ENCODE measurements at regions not wholly inside any gene's neighbourhood (a gene's known extent, or its start where the extent isn't known, plus 50 kb on each side); places are given as distances from the start of the nearest gene placed in this dataset.
A peak's percentile ranks its signal among the peaks of the same experiment; 100 is the strongest.

DNA sequence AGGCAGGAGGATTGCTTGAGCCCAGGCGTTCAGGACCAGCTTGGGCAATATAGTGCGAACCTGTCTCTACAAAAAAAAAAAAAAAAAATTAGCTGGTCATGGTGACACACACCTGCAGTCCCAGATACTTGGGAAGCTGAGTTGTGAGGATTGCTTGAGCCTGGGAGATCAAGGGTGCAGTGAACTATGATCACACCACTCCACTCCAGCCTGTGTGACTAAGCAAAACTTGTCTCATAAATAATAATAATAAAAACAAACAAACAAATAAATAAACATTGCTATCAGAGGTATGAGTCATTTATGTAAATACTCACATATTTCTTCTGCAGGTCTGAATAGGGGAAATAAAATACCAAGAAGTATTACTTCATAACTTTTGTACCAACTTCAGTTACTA lies 1372.7 kb upstream of the AGA start:
- TF ChIP-seq, protein P1, sequence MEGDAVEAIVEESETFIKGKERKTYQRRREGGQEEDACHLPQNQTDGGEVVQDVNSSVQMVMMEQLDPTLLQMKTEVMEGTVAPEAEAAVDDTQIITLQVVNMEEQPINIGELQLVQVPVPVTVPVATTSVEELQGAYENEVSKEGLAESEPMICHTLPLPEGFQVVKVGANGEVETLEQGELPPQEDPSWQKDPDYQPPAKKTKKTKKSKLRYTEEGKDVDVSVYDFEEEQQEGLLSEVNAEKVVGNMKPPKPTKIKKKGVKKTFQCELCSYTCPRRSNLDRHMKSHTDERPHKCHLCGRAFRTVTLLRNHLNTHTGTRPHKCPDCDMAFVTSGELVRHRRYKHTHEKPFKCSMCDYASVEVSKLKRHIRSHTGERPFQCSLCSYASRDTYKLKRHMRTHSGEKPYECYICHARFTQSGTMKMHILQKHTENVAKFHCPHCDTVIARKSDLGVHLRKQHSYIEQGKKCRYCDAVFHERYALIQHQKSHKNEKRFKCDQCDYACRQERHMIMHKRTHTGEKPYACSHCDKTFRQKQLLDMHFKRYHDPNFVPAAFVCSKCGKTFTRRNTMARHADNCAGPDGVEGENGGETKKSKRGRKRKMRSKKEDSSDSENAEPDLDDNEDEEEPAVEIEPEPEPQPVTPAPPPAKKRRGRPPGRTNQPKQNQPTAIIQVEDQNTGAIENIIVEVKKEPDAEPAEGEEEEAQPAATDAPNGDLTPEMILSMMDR (IDR thresholded peaks at IDR 0.05; ENCODE audit: insufficient read depth, low read depth, low read length), result no peak
- no peak for TF ChIP-seq EZH2 (IDR thresholded peaks at IDR 0.05; ENCODE audit: insufficient read depth, low read length)
- Histone ChIP-seq H3K27me3 (ENCODE audit: insufficient read depth, low read length) (no peaks in the 10 kb centered on the region), H2AFZ (ENCODE audit: low read depth, low read length) (no peak overlapping the region), H3K9ac (ENCODE audit: low read length) (no peak overlapping the region), H4K20me1 (ENCODE audit: insufficient read depth, low read length) (no peaks in the 10 kb centered on the region), H3K4me1 (ENCODE audit: insufficient read depth, low read length) (no peaks in the 10 kb centered on the region), H3K4me2 (ENCODE audit: low read length) (no peak overlapping the region), H3K9me3 (ENCODE audit: insufficient read depth, low read depth, low read length) (no peaks in the 10 kb centered on the region), H3K4me3 (ENCODE audit: insufficient read depth, low read depth, low read length) (no peak overlapping the region), H3K27ac (ENCODE audit: low read depth, low read length) (no peak overlapping the region), H3K36me3 (ENCODE audit: insufficient read depth, low read length) (no peaks in the 10 kb centered on the region), H3K79me2 (ENCODE audit: insufficient read depth, low read length) (no peaks in the 10 kb centered on the region)
- Mint-ChIP-seq H3K9me3 (ENCODE audit: unreplicated experiment) (no peaks in the 10 kb centered on the region), H3K27ac (ENCODE audit: unreplicated experiment) (no peak overlapping the region), H3K36me3 (ENCODE audit: low read depth, unreplicated experiment) (no peaks in the 10 kb centered on the region), H3K4me3 (ENCODE audit: unreplicated experiment) (no peak overlapping the region), H3K27me3 (ENCODE audit: low read depth, unreplicated experiment) (no peaks in the 10 kb centered on the region), H3K4me1 (ENCODE audit: low read depth, unreplicated experiment) (no peaks in the 10 kb centered on the region)
- no peak for FAIRE-seq
- DNase-seq (ENCODE audit: low read depth), result no peak

DNA sequence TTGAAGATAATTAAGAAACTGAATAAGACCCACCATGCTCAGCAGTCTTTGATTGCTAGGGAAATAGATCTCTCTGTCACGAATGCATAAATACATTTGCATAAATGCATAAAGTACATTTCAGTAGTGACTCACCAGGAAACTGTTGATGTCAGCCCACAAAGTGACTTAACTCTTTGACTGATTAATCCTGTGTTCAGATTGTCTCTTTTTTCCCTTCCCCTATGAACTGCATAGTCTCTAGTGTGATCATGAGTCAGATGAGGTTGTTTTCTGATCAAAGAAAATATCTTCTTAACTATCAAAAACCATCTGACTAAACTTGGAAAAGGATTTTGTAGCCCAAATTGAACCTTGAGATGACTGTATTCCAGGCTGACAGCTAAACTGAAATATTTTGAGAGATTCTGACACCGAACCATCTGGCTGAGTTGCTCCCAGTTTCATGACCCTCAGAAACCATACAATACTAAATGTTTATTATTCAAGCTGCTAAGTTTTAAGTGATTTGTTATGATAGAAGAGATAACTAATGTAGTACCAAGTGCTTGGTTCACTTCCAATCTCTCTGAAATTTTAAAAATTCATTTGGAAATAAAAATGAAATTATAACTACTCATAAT lies 1381.5 kb upstream of the AGA start:
- H3K9me3 Mint-ChIP-seq (ENCODE audit: unreplicated experiment), result no peaks in the 10 kb centered on the region

GRCh38 chr4:178836865-178837264 lies 1394.6 kb upstream of the AGA start:
- no peak for FAIRE-seq
- Histone ChIP-seq H2AFZ (ENCODE audit: low read depth, low read length) (no peak overlapping the region), H3K36me3 (ENCODE audit: insufficient read depth, low read length) (no peaks in the 10 kb centered on the region)

More for the DNA sequence above, 1381.5 kb upstream of the AGA start:
- Mint-ChIP-seq H3K4me1 (ENCODE audit: low read depth, unreplicated experiment) (peaks cover 6% of the 10 kb centered on the region), H3K27me3 (ENCODE audit: low read depth, unreplicated experiment) (no peaks in the 10 kb centered on the region), H3K27ac (ENCODE audit: unreplicated experiment) (no peak overlapping the region), H3K4me3 (ENCODE audit: unreplicated experiment) (no peak overlapping the region), H3K36me3 (ENCODE audit: low read depth, unreplicated experiment) (no peaks in the 10 kb centered on the region)
- Histone ChIP-seq H3K36me3 (ENCODE audit: insufficient read depth, low read length) (no peaks in the 10 kb centered on the region), H3K4me3 (ENCODE audit: insufficient read depth, low read depth, low read length) (no peak overlapping the region), H3K9ac (ENCODE audit: low read length) (no peak overlapping the region), H2AFZ (ENCODE audit: low read depth, low read length) (no peak overlapping the region), H3K27ac (ENCODE audit: low read depth, low read length) (no peak overlapping the region), H3K4me2 (ENCODE audit: low read length) (peak overlapping the region; percentile 30), H3K27me3 (ENCODE audit: insufficient read depth, low read length) (no peaks in the 10 kb centered on the region), H4K20me1 (ENCODE audit: insufficient read depth, low read length) (no peaks in the 10 kb centered on the region), H3K79me2 (ENCODE audit: insufficient read depth, low read length) (no peaks in the 10 kb centered on the region), H3K9me3 (ENCODE audit: insufficient read depth, low read depth, low read length) (no peaks in the 10 kb centered on the region), H3K4me1 (ENCODE audit: insufficient read depth, low read length) (no peaks in the 10 kb centered on the region)
- peak; percentile 66 for DNase-seq (ENCODE audit: low read depth)
- no peak for TF ChIP-seq EZH2 (IDR thresholded peaks at IDR 0.05; ENCODE audit: insufficient read depth, low read length)
- TF ChIP-seq, protein P1 (IDR thresholded peaks at IDR 0.05; ENCODE audit: insufficient read depth, low read depth, low read length), result no peak
- no peak for FAIRE-seq

More at GRCh38 chr4:178836865-178837264, 1394.6 kb upstream of the AGA start:
- Histone ChIP-seq H4K20me1 (ENCODE audit: insufficient read depth, low read length) (no peaks in the 10 kb centered on the region), H3K79me2 (ENCODE audit: insufficient read depth, low read length) (no peaks in the 10 kb centered on the region), H3K27ac (ENCODE audit: low read depth, low read length) (no peak overlapping the region), H3K27me3 (ENCODE audit: insufficient read depth, low read length) (no peaks in the 10 kb centered on the region), H3K9me3 (ENCODE audit: insufficient read depth, low read depth, low read length) (no peaks in the 10 kb centered on the region), H3K4me2 (ENCODE audit: low read length) (no peak overlapping the region), H3K4me1 (ENCODE audit: insufficient read depth, low read length) (no peaks in the 10 kb centered on the region), H3K4me3 (ENCODE audit: insufficient read depth, low read depth, low read length) (no peak overlapping the region), H3K9ac (ENCODE audit: low read length) (no peak overlapping the region)
- H3K9me3 Mint-ChIP-seq (ENCODE audit: unreplicated experiment), result no peaks in the 10 kb centered on the region
- no peaks in the 10 kb centered on the region for H3K36me3 Mint-ChIP-seq (ENCODE audit: low read depth, unreplicated experiment)
- no peak overlapping the region for H3K4me3 Mint-ChIP-seq (ENCODE audit: unreplicated experiment)
- H3K27me3 Mint-ChIP-seq (ENCODE audit: low read depth, unreplicated experiment), result no peaks in the 10 kb centered on the region
- no peak for TF ChIP-seq EZH2 (IDR thresholded peaks at IDR 0.05; ENCODE audit: insufficient read depth, low read length)
- TF ChIP-seq, protein P1 (IDR thresholded peaks at IDR 0.05; ENCODE audit: insufficient read depth, low read depth, low read length), result no peak
- H3K4me1 Mint-ChIP-seq (ENCODE audit: low read depth, unreplicated experiment), result no peaks in the 10 kb centered on the region
- no peak for DNase-seq (ENCODE audit: low read depth)
- H3K27ac Mint-ChIP-seq (ENCODE audit: unreplicated experiment), result no peak overlapping the region
